A673 (cell line): ENCODE measurements at regions not wholly inside any gene's neighbourhood (a gene's known extent, or its start where the extent isn't known, plus 50 kb on each side); places are given as distances from the start of the nearest gene placed in this dataset.

ENCODE experiments used
- BruUV-seq: library from RNA; stranded (reverse); fragments of 400-500 nt; replicated peaks from 2 replicates; lab custom pipeline; 2021; lab: Mats Ljungman, UMichigan
- CTCF ChIA-PET: fragments of 300-600 bp; sonication (Branson Sonifier 250); formaldehyde crosslinking; loops from one replicate; lab custom pipeline; 2022; ENCODE audit warnings: antibody characterized with exemption; lab: Charles Lee
- POLR2A ChIA-PET: fragments of 300-600 bp; sonication (Branson Sonifier 250); formaldehyde crosslinking; loops from one replicate; lab custom pipeline; 2022; ENCODE audit warnings: antibody characterized with exemption; ENCODE audit not compliant: low non-redundant PET; lab: Charles Lee
- DNase-seq: peaks from one replicate; pipeline ENCODE4 v3.0.0-alpha.2; 2015; ENCODE audit warnings: low spot score
- H3K27ac ChIP-seq: fragments of 200-600 bp; sonication (generic); 2 replicates; pipeline ENCODE4 v1.5.1; 2016; ENCODE audit warnings: mixed run types, low read depth, mild to moderate bottlenecking, mixed read lengths, antibody characterized with exemption, low read length; ENCODE audit not compliant: poor library complexity, severe bottlenecking
- H3K27me3 ChIP-seq: fragments of 200-600 bp; sonication (generic); replicated peaks from 2 replicates; pipeline ENCODE4 v1.6.1; 2017; ENCODE audit warnings: mixed run types, low read depth, mild to moderate bottlenecking, mixed read lengths, antibody characterized with exemption, low read length; ENCODE audit not compliant: insufficient read depth, poor library complexity
- H3K36me3 ChIP-seq: fragments of 200-600 bp; sonication (generic); 2 replicates; pipeline ENCODE4 v1.6.1; 2016; ENCODE audit warnings: mixed run types, mild to moderate bottlenecking, mixed read lengths, antibody characterized with exemption, low read length; ENCODE audit not compliant: insufficient read depth, poor library complexity, severe bottlenecking
- H3K4me1 ChIP-seq: fragments of 200-600 bp; sonication (generic); 2 replicates; pipeline ENCODE4 v1.6.1; 2017; ENCODE audit warnings: mixed run types, mild to moderate bottlenecking, mixed read lengths, antibody characterized with exemption, low read length; ENCODE audit not compliant: insufficient read depth, poor library complexity, severe bottlenecking
- H3K4me3 ChIP-seq: fragments of 200-600 bp; sonication (generic); 2 replicates; pipeline ENCODE4 v1.5.1; 2016; ENCODE audit warnings: low read depth, mixed run types, mild to moderate bottlenecking, mixed read lengths, low read length; ENCODE audit not compliant: poor library complexity, severe bottlenecking
- H3K9me3 ChIP-seq: fragments of 200-600 bp; sonication (generic); 2 replicates; pipeline ENCODE4 v1.6.1; 2016; ENCODE audit warnings: mixed run types, low read depth, mild to moderate bottlenecking, mixed read lengths, antibody characterized with exemption, low read length; ENCODE audit not compliant: poor library complexity, severe bottlenecking
- EZH2 ChIP-seq: fragments of 200-600 bp; sonication (generic); IDR thresholded peaks from 2 replicates; pipeline ENCODE4 v1.6.1; 2017; ENCODE audit warnings: borderline replicate concordance, low read depth, mild to moderate bottlenecking, mixed read lengths, antibody characterized with exemption, low read length; ENCODE audit not compliant: poor library complexity, severe bottlenecking
- intact Hi-C: fragments of 100-400 bp; cut with micrococcal nuclease; formaldehyde crosslinking; loops from one replicate; pipeline ENCODE4 v1.10.0; 2022; ENCODE audit not compliant: unreplicated experiment
- TF ChIP-seq, protein P1 (sequence below): fragments of 300-800, 200-600 bp; sonication (generic); conservative IDR thresholded peaks from 2 replicates; pipeline ENCODE4 v1.5.1; 2017; ENCODE audit warnings: low read depth, mild to moderate bottlenecking, antibody characterized with exemption, low read length, moderate library complexity, mixed read lengths

DNA sequence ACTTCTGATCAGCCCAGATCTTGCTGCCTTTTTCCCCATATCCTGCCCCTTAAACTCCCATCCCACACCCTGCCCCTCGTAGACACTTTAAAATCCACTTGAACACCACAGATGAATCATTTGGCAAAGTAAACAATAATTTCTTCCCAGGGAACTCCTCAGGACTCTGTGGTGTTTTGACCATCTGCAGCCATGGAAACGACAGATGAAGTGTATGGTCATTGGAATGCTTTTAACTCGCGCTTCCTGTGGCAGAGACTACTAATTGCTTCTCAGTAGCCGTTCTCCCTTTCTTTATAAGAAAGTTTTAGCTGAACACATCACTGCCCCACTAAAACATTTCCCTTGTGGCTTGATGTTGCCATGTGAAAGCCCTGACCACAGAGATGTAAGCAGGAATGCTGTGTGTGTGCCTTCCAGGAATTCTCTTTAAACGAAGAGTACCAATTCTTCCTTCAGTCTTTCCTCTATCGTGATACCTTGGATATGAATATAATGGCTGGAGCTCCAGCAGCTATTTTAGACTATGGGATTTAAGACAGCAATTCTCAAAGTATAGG, 92.7 kb upstream of the PARD3B start:
- POLR2A ChIA-PET: no interaction called here
- TF ChIP-seq, protein P1, sequence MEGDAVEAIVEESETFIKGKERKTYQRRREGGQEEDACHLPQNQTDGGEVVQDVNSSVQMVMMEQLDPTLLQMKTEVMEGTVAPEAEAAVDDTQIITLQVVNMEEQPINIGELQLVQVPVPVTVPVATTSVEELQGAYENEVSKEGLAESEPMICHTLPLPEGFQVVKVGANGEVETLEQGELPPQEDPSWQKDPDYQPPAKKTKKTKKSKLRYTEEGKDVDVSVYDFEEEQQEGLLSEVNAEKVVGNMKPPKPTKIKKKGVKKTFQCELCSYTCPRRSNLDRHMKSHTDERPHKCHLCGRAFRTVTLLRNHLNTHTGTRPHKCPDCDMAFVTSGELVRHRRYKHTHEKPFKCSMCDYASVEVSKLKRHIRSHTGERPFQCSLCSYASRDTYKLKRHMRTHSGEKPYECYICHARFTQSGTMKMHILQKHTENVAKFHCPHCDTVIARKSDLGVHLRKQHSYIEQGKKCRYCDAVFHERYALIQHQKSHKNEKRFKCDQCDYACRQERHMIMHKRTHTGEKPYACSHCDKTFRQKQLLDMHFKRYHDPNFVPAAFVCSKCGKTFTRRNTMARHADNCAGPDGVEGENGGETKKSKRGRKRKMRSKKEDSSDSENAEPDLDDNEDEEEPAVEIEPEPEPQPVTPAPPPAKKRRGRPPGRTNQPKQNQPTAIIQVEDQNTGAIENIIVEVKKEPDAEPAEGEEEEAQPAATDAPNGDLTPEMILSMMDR: no peak
- no peak for TF ChIP-seq EZH2
- CTCF ChIA-PET: no interaction called here
- Histone ChIP-seq H3K36me3 (no peaks in the 10 kb centered on the region), H3K27me3 (no peaks in the 10 kb centered on the region), H3K27ac (no peak overlapping the region), H3K4me3 (no peak overlapping the region), H3K4me1 (peaks cover 7% of the 10 kb centered on the region), H3K9me3 (no peaks in the 10 kb centered on the region)
- DNase-seq: peak; percentile 50
- intact Hi-C loops: no loop called here
- no TSS peak for BruUV-seq

- Histone ChIP-seq H3K4me1 (peaks cover 7% of the 10 kb centered on the region), H3K9me3 (no peaks in the 10 kb centered on the region), H3K27ac (no peak overlapping the region), H3K4me3 (no peak overlapping the region), H3K36me3 (no peaks in the 10 kb centered on the region), H3K27me3 (no peaks in the 10 kb centered on the region)
- ChIA-PET POLR2A (interaction anchor here (0.6 kb wide), 1 partner anchor 682 kb away, joined by 6 read pairs; no protein-coding TSS in a partner anchor), CTCF (no interaction called here)
- intact Hi-C loops: no loop called here
- peak; percentile 45 for DNase-seq
- TF ChIP-seq, protein P1: no peak
- no peak for TF ChIP-seq EZH2
- BruUV-seq: no TSS peak
Observed at GRCh38 chr2:204453730-204454167, 91.5 kb upstream of the PARD3B start.

- intact Hi-C loops: no loop called here
- no peak for TF ChIP-seq EZH2
- TF ChIP-seq, protein P1: no peak
- BruUV-seq: no TSS peak
- Histone ChIP-seq H3K4me3 (no peak overlapping the region), H3K27me3 (no peaks in the 10 kb centered on the region), H3K4me1 (peaks cover 7% of the 10 kb centered on the region), H3K9me3 (no peaks in the 10 kb centered on the region), H3K36me3 (no peaks in the 10 kb centered on the region), H3K27ac (no peak overlapping the region)
- DNase-seq: no peak
- POLR2A ChIA-PET: no interaction called here
- CTCF ChIA-PET: no interaction called here
Observed at GRCh38 chr2:204454672-204455380, 90.4 kb upstream of the PARD3B start.
